Activated CD8-positive, alpha-beta memory T cell treated with anti-CD3 and anti-CD28 coated beads, Interleukin-2, amount 10 ng/mL, durations not matched to agents 7 days and 5 days (primary cell): ENCODE measurements at regions not wholly inside any gene's neighbourhood (a gene's known extent, or its start where the extent isn't known, plus 50 kb on each side); places are given as distances from the start of the nearest gene placed in this dataset.
A peak's percentile ranks its signal among the peaks of the same experiment; 100 is the strongest.
"Not testable (repeated sequence)": the region's sequence is repeated elsewhere in the genome, so short reads cannot be mapped to it uniquely, and the experiment has no call there.

ENCODE experiments used
- ATAC-seq: fragments of 150-1000 bp; cut with Tn5 transposase; one replicate; pipeline ENCODE4 v1.10.0; 2021; ENCODE audit warnings: moderate library complexity
- CTCF ChIA-PET: fragments of 350-600 bp; sonication (Branson Sonifier 250); formaldehyde crosslinking; loops from one replicate; lab custom pipeline; 2021; ENCODE audit warnings: antibody characterized with exemption; lab: Charles Lee
- DNase-seq: peaks from one replicate; pipeline ENCODE4 v3.0.0-alpha.2; 2020
- H3K27ac Mint-ChIP-seq: one replicate; pipeline ENCODE4 v1.8.0; 2021; ENCODE audit warnings: mild to moderate bottlenecking, mixed read lengths
- H3K27me3 Mint-ChIP-seq: one replicate; pipeline ENCODE4 v1.8.0; 2021; ENCODE audit warnings: mixed read lengths
- H3K36me3 Mint-ChIP-seq: one replicate; pipeline ENCODE4 v1.8.0; 2021; ENCODE audit warnings: mild to moderate bottlenecking, mixed read lengths
- H3K4me1 Mint-ChIP-seq: one replicate; pipeline ENCODE4 v1.8.0; 2021; ENCODE audit warnings: mixed read lengths
- H3K4me3 Mint-ChIP-seq: one replicate; pipeline ENCODE4 v1.8.0; 2021; ENCODE audit warnings: mild to moderate bottlenecking, moderate library complexity, mixed read lengths
- H3K9me3 Mint-ChIP-seq: one replicate; pipeline ENCODE4 v1.8.0; 2022; ENCODE audit warnings: low read depth, mixed read lengths

DNA sequence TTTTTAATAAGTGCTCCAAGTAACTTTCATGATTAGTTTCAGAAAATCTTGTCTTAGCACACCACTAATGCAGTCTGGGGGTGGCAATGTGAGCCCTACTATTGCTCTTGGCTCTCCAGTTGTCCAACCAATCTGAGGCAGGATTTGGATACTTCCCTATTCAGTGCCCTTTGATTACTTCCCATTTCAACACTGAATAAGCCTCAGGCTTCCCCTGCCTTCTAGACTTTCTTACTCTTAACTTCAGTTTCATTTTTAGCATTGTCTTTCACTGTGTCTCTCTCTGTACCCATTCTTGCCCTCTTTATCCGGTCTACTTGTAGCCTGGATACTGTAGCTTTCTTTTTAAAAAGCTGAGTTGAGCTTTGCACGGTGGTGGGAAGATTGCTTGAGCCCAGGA lies 186.1 kb downstream of the C9orf152 start:
- no peaks in the 10 kb centered on the region for H3K36me3 Mint-ChIP-seq
- H3K27ac Mint-ChIP-seq = peak overlapping the region; percentile 2
- CTCF ChIA-PET = no interaction called here
- DNase-seq (no peak), ATAC-seq (peak; percentile 60)
- peaks cover 4% of the 10 kb centered on the region for H3K27me3 Mint-ChIP-seq
- H3K4me1 Mint-ChIP-seq = peaks cover 6% of the 10 kb centered on the region
- H3K9me3 Mint-ChIP-seq = no peaks in the 10 kb centered on the region
- no peak overlapping the region for H3K4me3 Mint-ChIP-seq

DNA sequence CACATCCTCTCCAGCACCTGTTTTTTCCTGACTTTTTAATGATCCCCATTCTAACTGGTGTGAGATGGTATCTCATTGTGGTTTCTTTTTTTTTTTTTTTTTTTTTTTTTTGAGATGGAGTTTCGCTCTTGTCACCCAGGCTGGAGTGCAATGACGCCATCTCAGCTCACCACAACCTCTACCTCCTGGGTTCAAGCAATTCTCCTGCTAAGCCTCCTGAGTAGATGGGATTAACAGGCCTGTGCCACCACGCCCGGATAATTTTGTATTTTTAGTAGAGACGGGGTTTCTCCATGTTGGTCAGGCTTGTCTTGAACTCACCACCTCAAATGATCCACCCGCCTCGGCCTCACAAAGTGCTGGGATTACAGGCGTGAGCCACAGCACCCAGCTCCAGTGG lies 184.7 kb downstream of the C9orf152 start:
- H3K36me3 Mint-ChIP-seq, CTCF ChIA-PET, H3K27ac Mint-ChIP-seq, H3K9me3 Mint-ChIP-seq, H3K27me3 Mint-ChIP-seq, ATAC-seq, DNase-seq, H3K4me3 Mint-ChIP-seq, H3K4me1 Mint-ChIP-seq: not testable (repeated sequence)

DNA sequence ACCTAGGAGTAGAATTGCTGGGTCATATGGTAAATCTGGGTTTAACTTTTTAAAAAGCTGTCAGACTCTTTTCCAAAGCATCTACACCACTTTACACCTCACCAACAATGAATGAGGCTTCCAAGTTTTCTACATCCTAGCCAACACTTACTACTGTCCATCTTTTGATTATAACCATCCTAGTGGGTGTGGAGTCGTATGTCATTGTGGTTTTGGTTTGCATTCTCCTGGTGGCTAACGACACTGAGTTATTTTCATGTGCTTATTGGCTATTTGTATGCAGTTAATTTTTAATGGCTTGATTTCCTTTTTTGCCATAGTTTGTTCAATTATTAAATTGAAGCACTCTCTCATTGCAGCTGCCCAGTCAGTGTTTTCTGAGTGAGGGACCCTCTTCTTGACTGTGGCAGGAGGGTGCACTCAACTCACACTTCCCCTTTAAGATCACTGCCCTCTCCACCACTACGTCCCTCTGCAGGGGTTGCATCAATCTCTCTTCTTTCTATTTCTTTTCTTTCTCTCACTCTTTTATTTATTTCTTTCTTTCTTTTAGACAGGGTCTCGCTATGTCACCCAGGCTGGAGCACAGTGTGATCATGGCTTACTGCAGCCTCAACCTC lies 182.3 kb downstream of the C9orf152 start:
- CTCF ChIA-PET = no interaction called here
- H3K4me3 Mint-ChIP-seq = no peak overlapping the region
- H3K9me3 Mint-ChIP-seq = no peaks in the 10 kb centered on the region
- peaks cover 9% of the 10 kb centered on the region for H3K4me1 Mint-ChIP-seq
- H3K27me3 Mint-ChIP-seq = peaks cover 16% of the 10 kb centered on the region
- H3K27ac Mint-ChIP-seq = no peak overlapping the region
- no peak for ATAC-seq
- no peak for DNase-seq
- no peaks in the 10 kb centered on the region for H3K36me3 Mint-ChIP-seq

DNA sequence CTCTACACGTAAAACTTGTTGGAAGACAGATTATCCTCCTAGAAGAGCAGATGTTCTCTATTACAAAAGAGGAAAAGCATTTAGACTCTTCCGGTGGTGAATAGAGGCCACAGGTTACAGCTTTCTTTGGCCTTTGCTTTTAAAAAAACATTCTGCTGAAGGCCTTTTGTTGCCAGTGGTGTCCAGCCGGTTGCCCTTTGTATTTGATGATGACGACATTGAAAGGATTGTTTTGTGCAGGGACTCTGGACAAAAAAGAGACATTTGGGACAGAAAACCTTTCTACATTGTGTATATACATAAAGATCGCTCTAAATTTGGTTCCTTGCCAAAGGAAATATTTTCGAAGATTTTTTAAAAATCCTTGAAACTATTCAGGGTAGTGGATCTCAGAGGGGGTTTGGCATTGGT lies 180.3 kb downstream of the C9orf152 start:
- no peak for DNase-seq
- Mint-ChIP-seq H3K4me1 (peaks cover 2% of the 10 kb centered on the region), H3K27ac (no peak overlapping the region), H3K4me3 (no peak overlapping the region), H3K36me3 (no peaks in the 10 kb centered on the region), H3K9me3 (no peaks in the 10 kb centered on the region), H3K27me3 (peaks cover 20% of the 10 kb centered on the region)
- CTCF ChIA-PET = no interaction called here
- no peak for ATAC-seq

DNA sequence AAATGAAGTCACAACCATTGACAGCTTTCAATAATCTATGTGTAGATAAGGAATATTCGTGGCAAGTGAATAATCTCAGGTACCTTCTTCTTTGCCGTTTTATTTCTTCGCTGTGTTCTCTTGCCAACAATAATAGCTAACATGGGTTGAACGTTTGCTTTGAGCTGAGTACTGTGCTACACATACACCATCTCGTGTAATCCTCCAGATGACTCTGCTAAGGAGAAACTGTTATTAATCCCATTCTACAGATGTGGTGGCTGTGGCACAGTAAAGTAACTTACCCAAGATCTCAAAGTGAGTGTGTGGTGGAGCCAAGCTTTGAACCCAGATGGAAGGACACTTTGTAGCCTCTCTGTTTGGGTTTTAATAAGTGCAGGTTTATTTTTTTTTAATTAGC lies 179.7 kb downstream of the C9orf152 start:
- no peaks in the 10 kb centered on the region for H3K9me3 Mint-ChIP-seq
- CTCF ChIA-PET = no interaction called here
- H3K36me3 Mint-ChIP-seq = no peaks in the 10 kb centered on the region
- no peak overlapping the region for H3K4me3 Mint-ChIP-seq
- ATAC-seq (no peak), DNase-seq (no peak)
- no peak overlapping the region for H3K27ac Mint-ChIP-seq
- H3K27me3 Mint-ChIP-seq = peaks cover 21% of the 10 kb centered on the region
- H3K4me1 Mint-ChIP-seq = peaks cover 2% of the 10 kb centered on the region

DNA sequence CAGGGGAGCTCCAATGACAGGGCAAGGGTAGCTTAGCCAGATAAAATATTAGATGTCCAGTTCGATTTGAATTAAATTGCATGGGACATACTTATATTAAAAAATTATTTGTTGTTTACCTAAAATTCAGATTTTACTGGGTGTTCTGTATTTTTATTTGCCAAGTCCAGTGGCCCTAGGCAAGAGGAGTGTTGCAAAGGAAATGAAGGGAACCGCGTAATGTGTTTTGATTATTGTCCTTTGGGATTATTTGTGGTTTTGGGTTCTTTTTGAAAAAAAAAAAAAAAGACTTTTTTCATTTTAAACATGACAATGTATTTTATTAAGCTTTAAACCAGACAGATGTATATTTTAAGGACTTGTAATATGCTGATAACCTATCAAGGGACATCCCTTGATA lies 179.3 kb downstream of the C9orf152 start:
- CTCF ChIA-PET = no interaction called here
- H3K27ac Mint-ChIP-seq = no peak overlapping the region
- ATAC-seq = no peak
- H3K9me3 Mint-ChIP-seq = no peaks in the 10 kb centered on the region
- peaks cover 2% of the 10 kb centered on the region for H3K4me1 Mint-ChIP-seq
- H3K4me3 Mint-ChIP-seq = no peak overlapping the region
- H3K27me3 Mint-ChIP-seq = peaks cover 22% of the 10 kb centered on the region
- no peaks in the 10 kb centered on the region for H3K36me3 Mint-ChIP-seq
- no peak for DNase-seq

DNA sequence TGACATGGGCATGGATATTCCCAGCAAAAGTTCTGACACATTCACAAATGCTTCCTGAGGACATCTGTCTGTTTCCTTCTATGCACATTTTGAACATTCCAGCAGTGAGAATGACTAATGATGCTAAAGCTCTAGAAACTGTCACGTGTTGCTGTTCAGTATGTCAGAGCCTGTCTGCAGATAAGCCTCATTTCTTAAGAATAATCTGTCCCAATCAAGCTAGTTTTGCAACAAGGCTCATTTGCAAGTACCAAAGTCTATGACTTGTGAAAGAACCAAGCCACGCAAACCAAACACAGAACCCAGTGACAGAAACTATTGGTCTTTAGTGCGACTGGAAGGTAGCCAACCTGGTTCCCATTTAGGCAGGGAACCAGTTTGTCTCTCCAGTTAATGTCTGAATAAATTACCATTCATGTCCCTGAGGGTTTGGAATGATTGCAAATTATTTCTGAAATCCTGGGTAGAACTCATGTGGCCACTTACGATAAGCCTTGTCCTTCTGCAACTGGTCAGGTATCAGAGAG lies 178.5 kb downstream of the C9orf152 start:
- Mint-ChIP-seq H3K36me3 (no peaks in the 10 kb centered on the region), H3K27ac (no peak overlapping the region), H3K4me1 (peaks cover 2% of the 10 kb centered on the region), H3K9me3 (no peaks in the 10 kb centered on the region), H3K4me3 (no peak overlapping the region), H3K27me3 (peaks cover 22% of the 10 kb centered on the region)
- CTCF ChIA-PET = no interaction called here
- no peak for DNase-seq
- no peak for ATAC-seq

DNA sequence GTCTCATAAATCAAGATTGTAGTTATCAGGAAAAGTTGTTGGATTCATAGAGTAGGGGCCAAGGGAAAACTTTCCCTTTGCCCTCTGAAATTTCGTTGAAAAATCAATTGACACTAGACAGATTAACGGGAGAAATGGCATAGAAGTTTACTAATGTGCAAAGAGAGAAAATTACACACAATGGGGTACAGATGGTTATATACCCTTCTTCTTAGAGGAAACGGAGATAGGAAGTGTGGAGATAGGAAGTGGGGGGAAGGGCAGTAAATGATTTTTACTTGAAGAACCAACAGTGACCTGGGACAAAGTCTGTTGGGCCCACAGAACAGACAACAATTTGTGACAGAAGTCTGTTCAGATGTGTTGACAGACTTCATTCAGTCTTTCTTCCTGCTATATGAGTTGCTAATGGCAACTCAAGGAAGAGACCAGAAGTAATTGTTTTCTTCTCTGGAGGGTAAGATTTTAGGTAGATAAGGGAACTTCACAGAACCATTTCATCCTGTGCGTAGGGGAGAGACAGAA lies 177.9 kb downstream of the C9orf152 start:
- Mint-ChIP-seq H3K9me3 (no peaks in the 10 kb centered on the region), H3K4me1 (peaks cover 2% of the 10 kb centered on the region), H3K27ac (no peak overlapping the region), H3K27me3 (peaks cover 22% of the 10 kb centered on the region), H3K36me3 (no peaks in the 10 kb centered on the region), H3K4me3 (no peak overlapping the region)
- no peak for ATAC-seq
- CTCF ChIA-PET = no interaction called here
- no peak for DNase-seq

DNA sequence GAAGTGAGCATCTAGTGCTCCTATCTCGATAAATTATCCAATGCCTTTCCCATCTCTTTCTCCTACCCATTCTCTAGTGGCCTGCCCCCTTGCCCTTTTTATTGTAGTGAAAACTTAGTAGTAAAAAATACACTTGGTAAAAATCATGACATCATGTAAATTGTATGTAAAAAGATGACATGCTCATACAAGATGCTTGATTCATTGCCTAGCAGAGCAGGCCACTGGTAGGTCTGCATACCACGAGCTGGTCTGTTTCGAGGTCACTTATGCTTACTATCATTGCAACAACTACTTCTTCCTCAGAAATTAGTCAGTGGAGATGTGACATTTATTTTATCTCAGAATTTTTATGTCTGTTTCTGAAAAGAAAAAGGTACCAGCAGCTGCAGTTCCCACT lies 177.3 kb downstream of the C9orf152 start:
- CTCF ChIA-PET = no interaction called here

DNA sequence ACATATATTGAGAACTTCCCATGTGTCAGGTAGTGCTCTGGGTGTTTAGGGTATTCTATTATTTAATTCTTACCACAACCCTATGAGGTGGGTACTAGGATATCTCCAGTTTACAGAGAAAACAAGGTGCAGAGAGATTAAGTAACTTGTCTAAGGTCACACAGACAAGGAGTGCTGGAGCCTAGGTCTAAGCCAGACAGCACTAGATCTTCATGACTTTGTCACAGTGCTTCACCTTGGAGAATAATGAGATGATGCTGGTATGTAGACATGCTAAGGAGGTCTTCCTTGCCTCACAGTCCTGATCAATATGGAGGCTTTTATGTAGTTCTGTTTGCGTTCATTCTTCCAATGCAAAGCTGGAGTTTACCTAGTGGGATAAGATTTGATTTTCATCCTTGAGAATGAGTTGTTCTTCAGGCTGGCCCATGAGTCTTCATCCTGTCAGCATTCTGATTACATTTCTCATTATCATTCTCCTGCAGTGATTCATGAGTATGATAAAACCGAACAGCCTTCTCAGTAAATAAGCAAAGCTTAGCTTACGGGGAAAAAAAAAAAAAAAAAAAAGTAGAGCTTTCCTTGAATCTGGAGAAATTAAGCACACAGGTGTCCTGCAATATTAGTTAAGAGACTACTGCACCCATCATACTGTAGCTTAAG lies 176.3 kb downstream of the C9orf152 start:
- Mint-ChIP-seq H3K27me3 (peaks cover 20% of the 10 kb centered on the region), H3K4me1 (peaks cover 2% of the 10 kb centered on the region), H3K36me3 (no peaks in the 10 kb centered on the region), H3K4me3 (no peak overlapping the region), H3K27ac (no peak overlapping the region), H3K9me3 (no peaks in the 10 kb centered on the region)
- ATAC-seq = no peak
- no peak for DNase-seq
- CTCF ChIA-PET = interaction anchor here (1.0 kb wide), 1 partner anchor 87 kb away, joined by 3 read pairs; no protein-coding TSS in a partner anchor

More for the DNA sequence above, 177.3 kb downstream of the C9orf152 start:
- Mint-ChIP-seq H3K9me3 (no peaks in the 10 kb centered on the region), H3K4me1 (peaks cover 2% of the 10 kb centered on the region), H3K4me3 (no peak overlapping the region), H3K36me3 (no peaks in the 10 kb centered on the region), H3K27ac (no peak overlapping the region), H3K27me3 (peaks cover 22% of the 10 kb centered on the region)
- DNase-seq (no peak), ATAC-seq (no peak)

DNA sequence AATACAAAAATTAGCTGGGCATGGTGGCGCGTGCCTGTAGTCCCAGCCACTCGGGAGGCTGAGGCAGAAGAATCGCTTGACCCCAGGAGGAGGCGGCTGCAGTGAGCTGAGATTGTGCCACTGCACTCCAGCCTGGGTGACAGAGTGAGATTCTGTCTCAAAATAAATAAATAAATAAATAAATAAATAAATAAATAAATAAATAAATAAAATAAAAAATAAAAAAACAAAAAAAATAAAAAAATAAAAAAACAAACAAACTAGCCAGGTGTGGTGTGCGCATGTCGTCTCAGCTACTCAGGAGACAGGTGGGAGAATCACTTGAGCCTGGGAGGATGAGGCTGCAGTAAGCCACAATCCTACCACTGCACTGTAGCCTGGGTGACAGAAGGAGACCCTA lies 175.4 kb downstream of the C9orf152 start:
- H3K27me3 Mint-ChIP-seq = peaks cover 20% of the 10 kb centered on the region
- not testable (repeated sequence) for H3K4me1 Mint-ChIP-seq, H3K36me3 Mint-ChIP-seq, ATAC-seq, DNase-seq, H3K27ac Mint-ChIP-seq, H3K9me3 Mint-ChIP-seq, H3K4me3 Mint-ChIP-seq
- CTCF ChIA-PET = interaction anchor here (1.0 kb wide), 1 partner anchor 86 kb away, joined by 3 read pairs; no protein-coding TSS in a partner anchor

DNA sequence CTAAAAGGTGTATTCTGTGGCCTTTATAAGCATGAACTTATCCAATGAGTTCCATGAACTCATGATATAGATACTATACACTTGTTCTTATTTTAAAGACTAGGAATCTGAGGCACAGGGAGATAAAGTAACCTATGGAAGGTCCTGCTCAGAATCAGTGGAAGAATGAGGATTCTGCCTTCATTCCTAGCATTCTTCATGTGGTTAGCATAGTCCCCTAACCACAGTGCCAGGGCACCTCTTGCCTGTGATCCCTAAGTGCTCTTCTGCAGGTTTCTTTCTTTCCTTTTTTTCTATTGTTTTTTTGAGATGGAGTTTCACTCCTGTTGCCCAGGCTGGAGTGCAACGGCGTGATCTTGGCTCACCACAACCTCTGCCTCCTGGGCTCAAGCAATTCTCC lies 174.1 kb downstream of the C9orf152 start:
- no peak for ATAC-seq
- peaks cover 2% of the 10 kb centered on the region for H3K4me1 Mint-ChIP-seq
- CTCF ChIA-PET = no interaction called here
- no peak for DNase-seq
- no peak overlapping the region for H3K27ac Mint-ChIP-seq
- no peaks in the 10 kb centered on the region for H3K9me3 Mint-ChIP-seq
- no peaks in the 10 kb centered on the region for H3K36me3 Mint-ChIP-seq
- H3K27me3 Mint-ChIP-seq = peaks cover 16% of the 10 kb centered on the region
- no peak overlapping the region for H3K4me3 Mint-ChIP-seq

DNA sequence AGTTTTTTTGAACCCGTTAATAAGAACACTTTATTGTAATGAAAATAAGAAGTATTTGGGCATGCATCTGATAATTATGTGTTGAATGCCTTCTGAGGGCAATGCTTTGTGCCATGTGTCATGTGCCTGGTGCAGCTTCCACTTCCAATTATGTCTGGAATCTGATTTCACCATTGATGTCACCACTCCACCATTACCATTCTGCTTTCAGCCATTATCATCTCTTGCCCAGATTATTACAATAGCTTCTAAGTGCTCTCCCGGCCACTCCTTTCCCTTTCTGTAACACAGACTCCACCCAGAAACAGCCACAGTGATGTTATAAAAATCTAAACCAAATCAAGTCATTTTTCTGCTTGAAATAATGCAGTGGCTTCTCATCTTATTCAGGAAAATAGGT lies 171.7 kb downstream of the C9orf152 start:
- no peaks in the 10 kb centered on the region for H3K4me1 Mint-ChIP-seq
- no peaks in the 10 kb centered on the region for H3K9me3 Mint-ChIP-seq
- ATAC-seq (no peak), DNase-seq (no peak)
- H3K27ac Mint-ChIP-seq = no peak overlapping the region
- CTCF ChIA-PET = no interaction called here
- H3K27me3 Mint-ChIP-seq = peaks cover 6% of the 10 kb centered on the region
- H3K4me3 Mint-ChIP-seq = no peak overlapping the region
- no peaks in the 10 kb centered on the region for H3K36me3 Mint-ChIP-seq

DNA sequence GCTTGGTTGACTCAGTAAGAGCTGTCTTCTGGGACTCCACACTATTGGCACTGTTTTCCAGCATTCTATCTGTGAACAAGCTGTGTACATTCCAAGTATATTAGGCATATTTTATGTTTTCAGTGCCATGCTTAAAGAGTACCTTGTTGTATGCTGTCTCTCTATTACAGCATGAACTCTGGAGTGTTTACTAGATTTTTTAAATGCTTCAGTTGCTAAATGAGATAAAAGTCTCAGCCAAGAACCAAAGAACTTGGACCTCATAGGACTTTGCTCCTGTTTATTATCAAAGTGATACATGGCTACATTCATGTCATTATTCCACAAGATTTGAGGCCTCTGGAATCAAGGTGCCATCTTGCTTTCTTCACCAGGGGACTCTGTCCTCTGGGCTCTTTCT lies 167.2 kb downstream of the C9orf152 start:
- CTCF ChIA-PET = no interaction called here
- Mint-ChIP-seq H3K4me1 (no peaks in the 10 kb centered on the region), H3K27me3 (peaks cover 2% of the 10 kb centered on the region), H3K27ac (no peak overlapping the region), H3K36me3 (no peaks in the 10 kb centered on the region), H3K9me3 (no peaks in the 10 kb centered on the region), H3K4me3 (no peak overlapping the region)
- DNase-seq (no peak), ATAC-seq (no peak)
